OCI-LY1 (cell line): ENCODE measurements at regions not wholly inside any gene's neighbourhood (a gene's known extent, or its start where the extent isn't known, plus 50 kb on each side); places are given as distances from the start of the nearest gene placed in this dataset.

Source experiments
- H2AFZ ChIP-seq: fragments of 200-600 bp; sonication (generic), shearing (Covaris generic); 2 replicates; pipeline ENCODE4 v1.6.0; 2014; ENCODE audit warnings: antibody characterized with exemption, mild to moderate bottlenecking, low read length
- H3F3A ChIP-seq: fragments of 200-600 bp; sonication (generic), shearing (Covaris generic); 2 replicates; pipeline ENCODE4 v1.6.0; 2014; ENCODE audit warnings: mild to moderate bottlenecking, antibody characterized with exemption, low read length, moderate library complexity; ENCODE audit not compliant: insufficient read depth
- H3K27ac ChIP-seq: fragments of 200-600 bp; sonication (generic); 2 replicates; pipeline ENCODE4 v1.5.1; 2014; ENCODE audit warnings: low read length, mixed run types, mild to moderate bottlenecking, low read depth; ENCODE audit not compliant: poor library complexity, severe bottlenecking
- H3K27me3 ChIP-seq: fragments of 200-600 bp; sonication (generic); 2 replicates; pipeline ENCODE4 v1.6.0; 2014; ENCODE audit warnings: antibody characterized with exemption, mild to moderate bottlenecking, low read length, moderate library complexity; ENCODE audit not compliant: insufficient read depth
- H3K36me3 ChIP-seq: fragments of 200-600 bp; sonication (generic); 2 replicates; pipeline ENCODE4 v1.6.1; 2014; ENCODE audit warnings: mild to moderate bottlenecking, antibody characterized with exemption, low read length, moderate library complexity, mixed read lengths; ENCODE audit not compliant: insufficient read depth
- H3K4me1 ChIP-seq: fragments of 200-600 bp; sonication (generic); 2 replicates; pipeline ENCODE4 v1.5.1; 2014; ENCODE audit warnings: mild to moderate bottlenecking, low read length, moderate library complexity; ENCODE audit not compliant: insufficient read depth, severe bottlenecking
- H3K4me2 ChIP-seq: fragments of 200-600 bp; sonication (generic), shearing (Covaris generic); 2 replicates; pipeline ENCODE4 v1.6.1; 2014; ENCODE audit warnings: low read length
- H3K4me3 ChIP-seq: fragments of 200-600 bp; sonication (generic); 2 replicates; pipeline ENCODE4 v1.5.1; 2014; ENCODE audit warnings: low read length, low read depth, mild to moderate bottlenecking, mixed read lengths; ENCODE audit not compliant: poor library complexity, severe bottlenecking
- H3K79me2 ChIP-seq: fragments of 200-600 bp; shearing (Covaris generic); 2 replicates; pipeline ENCODE4 v1.6.1; 2016; ENCODE audit warnings: mixed run types, low read length, mixed read lengths; ENCODE audit not compliant: insufficient read depth
- H3K9ac ChIP-seq: fragments of 200-600 bp; sonication (generic), shearing (Covaris generic); 2 replicates; pipeline ENCODE4 v1.6.1; 2014; ENCODE audit warnings: mild to moderate bottlenecking, low read length, mixed read lengths
- H3K9me2 ChIP-seq: fragments of 200-600 bp; sonication (generic), shearing (Covaris generic); 2 replicates; pipeline ENCODE4 v1.6.1; 2014; ENCODE audit warnings: low read depth, mild to moderate bottlenecking, low read length, mixed read lengths
- H3K9me3 ChIP-seq: fragments of 200-600 bp; shearing (Covaris generic); 2 replicates; pipeline ENCODE4 v1.6.1; 2014; ENCODE audit warnings: low read length, mixed read lengths
- H4K20me1 ChIP-seq: fragments of 200-600 bp; sonication (generic), shearing (Covaris generic); 2 replicates; pipeline ENCODE4 v1.6.0; 2016; ENCODE audit warnings: mild to moderate bottlenecking, low read length; ENCODE audit not compliant: insufficient read depth
- CTCF ChIP-seq: fragments of 200-600 bp; sonication (generic), shearing (Covaris generic); IDR thresholded peaks from 2 replicates; pipeline ENCODE4 v1.5.1; 2017; ENCODE audit warnings: mild to moderate bottlenecking, antibody characterized with exemption, low read length, moderate library complexity, mixed read lengths
- EZH2 ChIP-seq: fragments of 200-600 bp; sonication (generic), shearing (Covaris generic); IDR thresholded peaks from 2 replicates; pipeline ENCODE4 v1.8.0; 2017; ENCODE audit warnings: borderline replicate concordance, mixed run types, mild to moderate bottlenecking, antibody characterized with exemption, low read length, moderate library complexity, mixed read lengths

DNA sequence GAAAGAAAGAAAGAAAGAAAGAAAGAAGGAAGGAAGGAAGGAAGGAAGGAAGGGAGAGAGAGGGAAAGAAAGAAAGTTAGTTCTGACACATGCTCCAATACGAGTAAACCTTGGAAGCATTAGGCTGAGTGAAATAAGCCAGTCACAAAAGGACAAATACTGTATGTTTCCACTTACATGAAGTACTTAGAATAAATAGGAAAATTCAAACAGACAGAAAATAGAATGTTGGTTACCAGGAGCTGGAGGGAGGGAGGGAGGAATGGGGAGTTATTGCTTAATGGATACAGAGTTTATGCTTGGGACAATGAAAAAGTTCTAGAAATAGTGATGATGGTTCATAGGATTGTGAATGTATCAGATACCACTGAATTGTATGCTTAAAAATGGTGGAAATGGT, 75.2 kb upstream of the CDH4 start:
- Histone ChIP-seq H2AFZ (no peak overlapping the region), H3K27ac (no peak overlapping the region), H3K4me2 (no peak overlapping the region), H3K9me3 (no peaks in the 10 kb centered on the region), H3K4me3 (no peak overlapping the region), H3K9ac (no peak overlapping the region), H3K4me1 (no peaks in the 10 kb centered on the region), H4K20me1 (no peaks in the 10 kb centered on the region), H3F3A (no peaks in the 10 kb centered on the region), H3K79me2 (no peaks in the 10 kb centered on the region), H3K9me2 (no peaks in the 10 kb centered on the region), H3K36me3 (no peaks in the 10 kb centered on the region), H3K27me3 (no peaks in the 10 kb centered on the region)
- TF ChIP-seq CTCF (no peak), EZH2 (no peak)

DNA sequence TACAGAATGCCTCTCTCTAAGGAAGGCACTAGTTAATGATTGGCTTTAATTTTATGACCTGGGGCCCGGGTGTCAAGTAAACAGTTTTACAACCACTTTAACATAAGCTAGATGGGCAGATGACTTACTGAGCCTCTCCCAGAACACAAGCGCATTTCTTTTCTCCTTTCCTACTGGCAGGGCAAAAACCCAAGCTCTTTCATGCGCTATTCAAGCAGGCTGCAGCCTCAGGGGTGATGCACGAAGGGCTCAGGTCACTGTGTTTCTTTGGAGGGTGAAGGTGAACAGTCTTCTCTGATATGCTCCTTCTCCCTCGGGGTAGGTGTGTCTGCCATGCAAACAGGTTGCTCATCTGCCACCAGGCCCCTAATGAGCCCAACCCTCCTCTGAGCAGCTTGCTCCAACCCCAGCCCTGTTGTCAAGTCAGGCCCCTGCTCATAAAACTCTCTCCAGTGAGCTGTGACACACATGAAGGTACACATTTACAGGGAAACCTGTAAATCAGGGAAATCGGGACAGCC, 73.5 kb upstream of the CDH4 start:
- TF ChIP-seq CTCF, result no peak
- TF ChIP-seq EZH2, result no peak
- Histone ChIP-seq H3K9me3 (no peaks in the 10 kb centered on the region), H2AFZ (no peak overlapping the region), H3K4me3 (no peak overlapping the region), H3K4me1 (no peaks in the 10 kb centered on the region), H3K27ac (no peak overlapping the region), H3K9ac (no peak overlapping the region), H3F3A (no peaks in the 10 kb centered on the region), H4K20me1 (no peaks in the 10 kb centered on the region), H3K27me3 (no peaks in the 10 kb centered on the region), H3K4me2 (no peak overlapping the region), H3K79me2 (no peaks in the 10 kb centered on the region), H3K36me3 (no peaks in the 10 kb centered on the region), H3K9me2 (no peaks in the 10 kb centered on the region)

GRCh38 chr20:61184194-61184593, 67.9 kb upstream of the CDH4 start:
- no peaks in the 10 kb centered on the region for H3K36me3 ChIP-seq
- H3K9ac ChIP-seq, result no peak overlapping the region
- H3K4me3 ChIP-seq, result no peak overlapping the region
- no peaks in the 10 kb centered on the region for H3K79me2 ChIP-seq
- no peaks in the 10 kb centered on the region for H3K4me1 ChIP-seq
- H3F3A ChIP-seq, result no peaks in the 10 kb centered on the region
- no peak overlapping the region for H2AFZ ChIP-seq
- H4K20me1 ChIP-seq, result no peaks in the 10 kb centered on the region
- no peak for TF ChIP-seq CTCF
- TF ChIP-seq EZH2, result no peak
- no peaks in the 10 kb centered on the region for H3K9me3 ChIP-seq
- no peak overlapping the region for H3K4me2 ChIP-seq
- no peaks in the 10 kb centered on the region for H3K9me2 ChIP-seq
- H3K27ac ChIP-seq, result no peak overlapping the region
- no peaks in the 10 kb centered on the region; the same call in 1 of the 2 replicates for H3K27me3 ChIP-seq
